Psoas muscle (tissue), 7 donors: ENCODE measurements at regions not wholly inside any gene's neighbourhood (a gene's known extent, or its start where the extent isn't known, plus 50 kb on each side); places are given as distances from the start of the nearest gene placed in this dataset.

Experiments
- ATAC-seq, 4 donors: fragments of 200-7000 bp; cut with Tn5 transposase; one replicate each; pipeline ENCODE4 v1.9.1; 2020; ENCODE audit warnings: moderate library complexity in 3 of 4, mild to moderate bottlenecking in 2 of 4
- DNase-seq, 2 donors: peaks; one replicate each; pipeline ENCODE4 v3.0.0-alpha.2; 2020
- H3K27ac ChIP-seq: fragments of 200-600 bp; one replicate; pipeline ENCODE4 v1.8.0; 2022
- H3K27me3 ChIP-seq, 3 donors: fragments of 200-600 bp in 1 of 3; one replicate each; pipeline versions ENCODE4 v1.6.1 to v1.8.0; 2013 to 2022; ENCODE audit warnings: low read length in 2 of 3, mild to moderate bottlenecking in 2 of 3, moderate library complexity in 1 of 3; ENCODE audit not compliant: insufficient read depth in 3 of 3
- H3K36me3 ChIP-seq, 2 donors: fragments of 200-600 bp in 1 of 2; one replicate each; pipeline versions ENCODE4 v1.6.1 to v1.8.0; 2013 to 2022; ENCODE audit warnings: low read depth in 1 of 2, mild to moderate bottlenecking in 1 of 2, moderate library complexity in 1 of 2; ENCODE audit not compliant: insufficient read depth in 1 of 2
- H3K4me1 ChIP-seq: fragments of 200-600 bp; one replicate; pipeline ENCODE4 v1.8.0; 2022
- H3K4me3 ChIP-seq: fragments of 200-600 bp; one replicate; pipeline ENCODE4 v1.8.0; 2022; ENCODE audit warnings: mild to moderate bottlenecking
- H3K9me3 ChIP-seq: fragments of 200-600 bp; one replicate; pipeline ENCODE4 v1.8.0; 2022
- WGBS, 3 donors: extraction: QIAGEN DNeasy Blood & Tissue Kit; methylation state at CpG; one replicate each; pipeline versions ENCODE4 v1.1.6 to v1.1.7; 2013; 5-methylcytosine and 5-hydroxymethylcytosine counted together
- intact Hi-C, 2 donors: fragments of 100-400 bp; cut with DNase I; formaldehyde crosslinking; loops; one replicate each; pipeline versions ENCODE4 v1.11.0 to v1.14.2; 2022
- TF ChIP-seq, protein P1 (sequence below): fragments of 200-600 bp; IDR thresholded peaks from one replicate; pipeline ENCODE4 v1.8.0; 2022; ENCODE audit warnings: antibody characterized with exemption
- donor health status: healthy with polysubstance abuse.
- donor health status: DM: no; HTN: no; CAD: no; lungs with moderate emphysema.
- donor health status: Bipolar disorder and iron deficiency.
- donor health status: healthy.
- donor health status: DM: yes; HTN: yes; CAD: no.
- donor health status: DM: no; HTN: no; CAD: no.
- donor health status: DM: yes; HTN: yes; CAD: no.

DNA sequence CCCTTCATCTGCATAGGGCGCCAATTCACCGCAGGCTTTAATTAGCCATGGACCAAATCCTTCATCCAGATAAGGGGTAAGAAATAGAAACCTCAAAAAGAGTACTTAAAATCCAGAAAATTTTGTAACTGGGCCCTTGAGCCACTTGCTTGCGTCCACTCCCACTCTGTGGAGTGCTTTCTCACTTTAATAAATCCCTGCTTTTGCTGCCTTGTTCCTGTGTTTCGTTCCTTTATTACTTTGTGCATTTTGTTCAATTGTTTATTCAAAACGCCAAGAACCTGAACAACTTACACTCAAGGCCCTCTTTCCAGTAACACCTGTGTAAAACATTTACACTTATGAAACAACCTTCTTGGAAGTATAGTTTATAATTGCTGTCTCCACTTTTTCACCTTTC, 66.5 kb downstream of the HMHB1 start:
- Histone ChIP-seq H3K9me3 (no peaks in the 10 kb centered on the region), H3K27ac (no peak overlapping the region), H3K4me1 (peaks cover 12% of the 10 kb centered on the region), H3K36me3 (no peaks in the 10 kb centered on the region), H3K27me3 (no peaks in the 10 kb centered on the region), H3K4me3 (no peak overlapping the region)
- TF ChIP-seq, protein P1, sequence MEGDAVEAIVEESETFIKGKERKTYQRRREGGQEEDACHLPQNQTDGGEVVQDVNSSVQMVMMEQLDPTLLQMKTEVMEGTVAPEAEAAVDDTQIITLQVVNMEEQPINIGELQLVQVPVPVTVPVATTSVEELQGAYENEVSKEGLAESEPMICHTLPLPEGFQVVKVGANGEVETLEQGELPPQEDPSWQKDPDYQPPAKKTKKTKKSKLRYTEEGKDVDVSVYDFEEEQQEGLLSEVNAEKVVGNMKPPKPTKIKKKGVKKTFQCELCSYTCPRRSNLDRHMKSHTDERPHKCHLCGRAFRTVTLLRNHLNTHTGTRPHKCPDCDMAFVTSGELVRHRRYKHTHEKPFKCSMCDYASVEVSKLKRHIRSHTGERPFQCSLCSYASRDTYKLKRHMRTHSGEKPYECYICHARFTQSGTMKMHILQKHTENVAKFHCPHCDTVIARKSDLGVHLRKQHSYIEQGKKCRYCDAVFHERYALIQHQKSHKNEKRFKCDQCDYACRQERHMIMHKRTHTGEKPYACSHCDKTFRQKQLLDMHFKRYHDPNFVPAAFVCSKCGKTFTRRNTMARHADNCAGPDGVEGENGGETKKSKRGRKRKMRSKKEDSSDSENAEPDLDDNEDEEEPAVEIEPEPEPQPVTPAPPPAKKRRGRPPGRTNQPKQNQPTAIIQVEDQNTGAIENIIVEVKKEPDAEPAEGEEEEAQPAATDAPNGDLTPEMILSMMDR: no peak
- ATAC-seq: no peak
- no peak for DNase-seq
- WGBS, 3 donors: 83 to 94% (median 90%) methylated on average over 5 of the region's 5 CpGs
- intact Hi-C loops: no loop called here

DNA sequence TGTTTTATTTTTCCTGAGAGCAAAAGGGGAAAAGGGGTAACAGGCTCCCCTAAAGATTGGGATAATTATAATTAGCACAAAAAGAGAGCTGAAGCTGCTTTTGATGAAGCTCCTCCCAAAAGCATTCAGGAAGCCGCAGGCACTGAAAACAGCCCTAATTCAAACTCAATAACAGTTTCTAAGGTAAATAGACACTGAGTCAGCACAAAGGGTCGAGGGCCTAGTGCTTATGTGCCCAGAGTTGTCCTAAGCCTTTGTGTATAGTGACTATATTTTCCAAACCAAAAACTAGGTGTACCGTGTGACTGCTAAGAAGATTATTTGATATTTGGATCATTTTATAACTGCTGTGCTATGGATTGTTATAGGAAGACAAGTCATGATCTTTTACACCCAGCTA, 67.7 kb downstream of the HMHB1 start:
- WGBS, 3 donors: 77 to 84% (median 81%) methylated on average over 3 of the region's 3 CpGs
- H3K4me1 ChIP-seq: peaks cover under 1% of the 10 kb centered on the region
- no peaks in the 10 kb centered on the region for H3K27me3 ChIP-seq
- TF ChIP-seq, protein P1: no peak
- ATAC-seq (no peak), DNase-seq (no peak)
- H3K9me3 ChIP-seq: no peaks in the 10 kb centered on the region
- H3K4me3 ChIP-seq: no peak overlapping the region
- intact Hi-C loops: no loop called here
- no peaks in the 10 kb centered on the region for H3K36me3 ChIP-seq
- H3K27ac ChIP-seq: no peak overlapping the region

DNA sequence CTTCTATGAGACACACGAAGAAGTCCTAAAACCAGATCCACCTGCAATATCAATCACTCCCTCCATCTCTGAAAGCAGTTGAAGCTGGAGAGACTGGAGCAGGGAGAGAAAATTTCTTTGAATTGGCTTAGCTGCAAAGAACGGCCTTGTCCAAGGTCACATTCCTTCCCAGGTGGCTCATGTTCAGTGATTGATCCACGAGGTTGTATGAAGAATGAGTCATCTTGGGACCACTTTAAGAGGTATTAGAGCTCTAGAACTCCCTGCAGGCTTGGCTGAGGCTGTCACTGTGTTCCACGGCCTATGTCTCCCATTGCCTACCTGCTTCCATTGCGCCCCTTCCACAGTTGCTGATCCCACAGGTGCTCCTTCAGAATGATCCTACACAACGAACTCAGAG, 68.2 kb downstream of the HMHB1 start:
- Histone ChIP-seq H3K27me3 (no peaks in the 10 kb centered on the region), H3K9me3 (no peaks in the 10 kb centered on the region), H3K27ac (no peak overlapping the region), H3K36me3 (no peaks in the 10 kb centered on the region), H3K4me3 (no peak overlapping the region), H3K4me1 (no peaks in the 10 kb centered on the region)
- intact Hi-C loops: no loop called here
- ATAC-seq (no peak), DNase-seq (no peak)
- TF ChIP-seq, protein P1: no peak
- 73 to 74% (median 73%) methylated on average over 6 of the region's 6 CpGs for WGBS, 3 donors

DNA sequence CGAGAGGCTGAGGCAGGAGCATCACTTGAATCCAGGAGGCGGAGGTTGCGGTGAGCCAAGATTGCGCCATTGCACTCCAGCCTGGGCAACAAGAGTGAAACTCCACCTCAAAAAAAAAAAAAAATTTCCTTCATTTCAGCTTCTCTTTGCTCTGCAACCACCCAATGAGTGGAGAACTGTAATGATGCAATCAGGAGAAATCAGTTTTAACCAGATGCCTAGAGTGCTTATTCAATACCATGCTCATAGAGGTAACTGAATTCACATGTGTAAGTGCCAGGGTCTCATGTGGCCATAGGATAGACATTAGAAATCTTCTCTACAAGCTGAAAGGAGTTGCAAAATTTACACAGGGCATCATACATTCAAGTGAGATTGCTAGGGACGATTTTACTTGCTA, 70.6 kb downstream of the HMHB1 start:
- peaks cover 16% of the 10 kb centered on the region for H3K4me1 ChIP-seq
- H3K9me3 ChIP-seq: no peaks in the 10 kb centered on the region
- no peaks in the 10 kb centered on the region for H3K36me3 ChIP-seq
- no peak overlapping the region for H3K4me3 ChIP-seq
- TF ChIP-seq, protein P1: no peak
- no peaks in the 10 kb centered on the region for H3K27me3 ChIP-seq
- WGBS, 3 donors: 88 to 99% (median 95%) methylated on average over 5 of the region's 5 CpGs
- intact Hi-C loops: no loop called here
- ATAC-seq (no peak), DNase-seq (no peak)
- no peak overlapping the region for H3K27ac ChIP-seq

DNA sequence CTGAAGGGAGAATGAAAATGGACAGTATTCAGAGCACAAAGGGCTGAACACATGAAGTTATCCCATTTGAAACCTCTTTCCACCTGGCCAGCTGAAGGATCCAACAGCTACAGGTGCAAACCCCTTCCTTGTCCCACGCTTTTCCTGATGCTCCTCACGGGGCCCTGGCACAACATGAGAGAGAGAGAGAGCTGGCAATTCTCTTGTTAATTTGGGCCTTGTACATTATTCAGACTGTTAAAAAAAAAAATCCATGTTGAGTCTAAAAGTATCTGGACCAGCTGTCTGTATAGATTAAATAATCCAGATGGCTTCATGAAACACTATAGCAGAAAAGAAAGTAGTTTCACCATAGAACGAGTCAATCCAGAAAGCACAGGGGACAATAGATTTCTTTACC, 74.1 kb downstream of the HMHB1 start:
- H3K4me3 ChIP-seq: no peak overlapping the region

More for the DNA sequence above, 74.1 kb downstream of the HMHB1 start:
- peaks cover 27% of the 10 kb centered on the region for H3K4me1 ChIP-seq
- DNase-seq: no peak
- 49 to 62% (median 49%) methylated on average over 3 of the region's 3 CpGs for WGBS, 3 donors
- H3K27me3 ChIP-seq: no peaks in the 10 kb centered on the region
- no peak for ATAC-seq
- no peaks in the 10 kb centered on the region for H3K36me3 ChIP-seq
- TF ChIP-seq, protein P1: no peak
- intact Hi-C loops: no loop called here
- H3K27ac ChIP-seq: no peak overlapping the region
- no peaks in the 10 kb centered on the region for H3K9me3 ChIP-seq
